Limb (tissue), 2 donors: ENCODE measurements at regions not wholly inside any gene's neighbourhood (a gene's known extent, or its start where the extent isn't known, plus 50 kb on each side); places are given as distances from the start of the nearest gene placed in this dataset.
"Not testable (repeated sequence)": the region's sequence is repeated elsewhere in the genome, so short reads cannot be mapped to it uniquely, and the experiment has no call there.

Source experiments
- DNase-seq, 2 donors: peaks; one replicate each; pipeline ENCODE4 v3.0.0-alpha.2; 2016; ENCODE audit errors: extremely low spot score in 2 of 2

- no peak for DNase-seq
Observed at GRCh38 chr2:190150413-190150812, 87.9 kb upstream of the MSTN start.

DNA sequence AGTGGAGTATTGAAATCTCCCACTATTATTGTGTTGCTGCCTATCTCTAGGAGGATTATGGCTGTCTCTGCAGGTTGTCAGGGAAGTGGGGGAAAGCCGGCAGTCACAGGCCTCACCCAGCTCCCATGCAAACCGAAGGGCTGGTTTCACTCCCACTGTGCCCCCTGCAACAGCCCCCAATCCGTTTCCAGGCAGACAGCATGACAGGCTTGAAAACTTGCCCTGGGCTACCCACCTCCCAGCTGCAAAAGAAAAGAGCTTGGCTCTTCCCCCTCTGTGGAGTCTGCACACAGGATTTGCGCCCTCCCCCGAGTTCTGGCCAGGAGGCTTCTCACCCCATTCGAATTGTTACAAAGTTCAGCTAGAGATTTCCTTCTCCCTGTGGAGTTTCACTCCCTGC lies 87.4 kb upstream of the MSTN start:
- DNase-seq: no peak

DNA sequence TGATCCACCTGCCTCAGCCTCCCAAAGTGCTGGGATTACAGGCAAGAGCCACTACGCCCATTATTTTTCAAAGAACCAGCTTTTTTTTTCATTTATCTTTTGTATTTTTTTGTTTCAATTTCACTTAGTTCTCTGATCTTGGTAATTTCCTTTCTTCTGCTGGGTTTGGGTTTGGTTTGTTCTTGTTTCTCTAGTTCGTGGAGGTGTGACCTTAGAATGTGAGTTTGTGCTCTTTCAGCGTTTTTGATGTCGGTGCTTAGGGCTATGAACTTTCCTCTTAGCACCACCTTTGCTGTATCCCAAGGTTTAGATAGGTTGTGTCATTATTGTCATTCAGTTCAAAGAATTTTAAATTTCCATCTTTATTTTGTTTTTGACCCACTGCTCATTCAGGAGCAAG lies 86.7 kb upstream of the MSTN start:
- DNase-seq: no peak

GRCh38 chr2:190146109-190146508 lies 83.6 kb upstream of the MSTN start:
- DNase-seq: not testable (repeated sequence)

DNA sequence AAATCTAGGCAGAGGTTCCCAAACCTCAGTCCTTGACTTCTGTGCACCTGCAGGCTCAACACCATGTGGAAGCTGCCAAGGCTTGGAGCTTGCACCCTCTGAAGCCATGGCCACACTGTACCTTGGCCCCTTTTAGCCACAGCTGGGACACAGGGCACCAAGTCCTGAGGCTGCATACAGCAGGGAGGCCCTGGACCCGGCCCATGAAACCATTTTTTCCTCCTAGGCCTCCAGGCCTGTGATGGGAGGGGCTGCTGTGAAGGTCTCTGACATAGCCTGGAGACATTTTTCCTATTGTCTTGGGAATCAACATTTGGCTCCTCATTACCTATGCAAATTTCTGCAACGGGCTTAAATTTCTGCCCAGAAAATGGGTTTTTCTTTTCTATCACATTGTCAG lies 77.9 kb upstream of the MSTN start:
- not testable (repeated sequence) for DNase-seq

DNA sequence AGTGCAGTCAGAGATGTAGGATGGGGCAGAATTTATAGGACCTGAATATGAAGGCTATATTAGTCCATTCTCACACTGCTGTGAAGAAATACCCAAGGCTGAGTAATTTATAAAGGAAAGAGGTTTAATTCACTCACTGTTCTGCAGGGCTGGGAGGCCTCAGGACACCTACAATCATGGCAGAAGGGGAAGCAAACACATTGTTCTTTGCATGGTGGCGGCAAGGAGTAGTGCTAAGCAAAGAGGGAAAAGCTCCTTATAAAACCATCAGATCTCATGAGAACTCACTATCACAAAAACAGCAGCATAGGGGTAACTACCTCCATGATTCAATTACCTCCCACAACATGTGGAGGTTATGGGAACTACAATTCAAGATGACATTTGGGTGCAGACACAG lies 76.8 kb upstream of the MSTN start:
- DNase-seq: no peak

DNA sequence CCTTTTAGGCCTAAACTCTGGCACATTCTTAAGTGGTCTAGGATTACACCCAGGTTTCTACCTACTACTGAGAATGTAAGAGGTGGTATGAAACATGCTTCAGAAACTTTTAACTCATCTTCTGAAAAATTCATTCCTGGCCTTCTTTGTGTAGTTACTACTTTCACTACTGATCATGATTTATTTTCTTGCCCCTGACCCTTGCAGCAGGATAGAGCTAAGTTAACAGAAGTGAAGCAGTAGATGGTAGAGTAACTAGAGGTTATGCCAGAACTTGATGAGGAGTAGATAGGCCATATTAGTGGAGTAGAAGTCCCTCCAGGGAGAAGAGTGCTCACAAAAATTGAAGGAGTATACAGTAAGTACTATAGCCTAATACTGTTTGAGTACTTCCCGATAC lies 75.5 kb upstream of the MSTN start:
- DNase-seq: no peak

DNA sequence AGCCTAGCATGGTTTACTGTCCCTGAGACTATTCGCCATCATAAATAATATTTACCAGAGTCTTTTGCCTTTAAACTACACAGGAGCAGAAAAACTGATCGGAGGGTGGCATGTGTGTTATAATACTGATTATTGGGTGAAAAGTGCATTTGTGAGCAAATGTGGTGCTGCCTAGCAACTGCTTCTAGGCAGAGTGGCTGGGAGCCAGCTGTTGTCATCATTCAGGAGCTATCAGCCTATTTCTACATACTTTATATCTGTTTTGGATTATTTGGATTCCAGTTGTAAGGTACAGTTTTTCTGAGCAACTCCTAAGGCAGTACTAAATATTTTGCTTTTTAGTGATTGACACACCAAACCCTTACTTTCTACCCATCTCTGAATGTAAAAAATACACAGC lies 75.0 kb upstream of the MSTN start:
- peak; percentile 40 to 64 for DNase-seq

GRCh38 chr2:190136825-190137224 lies 74.3 kb upstream of the MSTN start:
- DNase-seq: no peak

GRCh38 chr2:190136259-190136658 lies 73.7 kb upstream of the MSTN start:
- DNase-seq: no peak

GRCh38 chr2:190129421-190130199 lies 67.1 kb upstream of the MSTN start:
- DNase-seq: no peak

- DNase-seq: no peak
Observed at GRCh38 chr2:190127651-190128050, 65.1 kb upstream of the MSTN start.

- peak in 1 of 2 donors; percentile 42 for DNase-seq
Observed at GRCh38 chr2:190126798-190127197, 64.3 kb upstream of the MSTN start.

DNA sequence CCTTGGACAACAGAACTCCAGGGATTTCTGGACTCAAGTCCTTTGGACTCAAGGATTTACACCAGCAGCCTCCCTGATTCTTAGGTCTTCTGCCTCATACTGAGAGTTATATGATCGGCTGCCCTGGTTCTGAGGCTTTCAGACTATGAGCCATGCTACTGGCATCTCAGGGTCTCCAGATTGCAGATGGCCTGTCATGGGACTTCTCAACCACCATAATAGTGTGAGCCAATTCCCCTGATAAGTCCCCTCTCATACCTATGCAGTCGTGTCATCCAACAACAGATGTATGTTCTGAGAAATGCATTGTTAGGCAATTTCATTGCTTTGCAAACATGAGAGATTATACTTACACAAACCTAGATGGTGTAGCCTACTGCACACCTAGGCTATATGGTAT lies 61.4 kb upstream of the MSTN start:
- DNase-seq: no peak

- DNase-seq: no peak
Observed at GRCh38 chr2:190121971-190122370, 59.4 kb upstream of the MSTN start.

- no peak for DNase-seq
Observed at GRCh38 chr2:190121305-190121704, 58.8 kb upstream of the MSTN start.

DNA sequence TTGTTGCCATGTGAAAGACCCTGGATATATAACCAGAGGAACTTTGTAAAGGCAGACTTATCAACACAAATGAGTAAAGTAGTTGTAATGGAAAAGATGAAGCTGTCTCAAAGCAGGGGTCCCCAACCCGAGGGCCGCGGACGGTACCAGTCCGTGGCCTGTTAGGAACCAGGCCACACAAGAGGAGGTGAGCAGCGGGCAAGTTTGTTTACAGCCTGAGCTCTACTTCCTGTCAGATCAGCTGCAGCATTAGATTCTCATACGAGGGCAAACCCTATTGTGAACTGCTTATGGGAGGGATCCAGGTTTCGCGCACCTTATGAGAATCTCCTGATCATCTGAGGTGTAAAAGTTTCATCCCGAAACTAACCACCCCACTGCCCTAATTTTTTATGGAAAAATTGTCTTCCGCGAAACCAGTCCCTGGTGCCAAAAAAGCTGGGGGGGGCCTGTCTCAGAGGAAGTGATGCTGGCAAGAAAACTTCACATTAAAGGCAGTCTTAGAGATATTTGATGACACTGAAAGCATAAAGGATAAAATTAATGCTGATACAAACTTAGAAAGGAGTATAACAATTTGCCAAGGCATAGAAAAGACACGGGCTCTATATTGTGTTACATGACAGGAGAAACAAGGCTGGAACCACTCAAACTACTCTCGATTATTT lies 57.5 kb upstream of the MSTN start:
- no peak for DNase-seq

- no peak for DNase-seq
Observed at GRCh38 chr2:190119257-190119656, 56.7 kb upstream of the MSTN start.

DNA sequence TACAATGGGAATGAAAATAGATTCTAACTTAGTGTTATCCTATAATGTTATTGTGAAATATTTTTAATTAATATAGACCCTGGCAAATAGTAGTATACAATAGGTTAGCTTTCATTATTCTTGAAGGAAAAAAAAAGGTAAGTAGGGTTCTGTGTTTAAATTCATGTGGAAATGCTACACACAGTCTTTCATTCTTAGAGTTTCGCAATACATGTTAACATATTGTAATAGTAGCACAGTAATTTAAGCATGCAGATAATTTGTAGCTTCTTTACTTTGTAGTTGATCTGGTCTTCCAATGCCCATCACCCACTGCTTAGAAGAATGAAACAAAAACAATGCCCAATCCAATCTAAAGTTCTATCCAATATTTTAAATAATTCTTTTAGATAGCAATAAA lies 54.8 kb upstream of the MSTN start:
- no peak for DNase-seq

GRCh38 chr2:190113000-190113399 lies 50.5 kb upstream of the MSTN start:
- DNase-seq: no peak
